ENCODE measurements at regions not wholly inside any gene's neighbourhood (a gene's known extent, or its start where the extent isn't known, plus 50 kb on each side); places are given as distances from the start of the nearest gene placed in this dataset.

- DNase-seq, result no peak
- POLR2A ChIA-PET, result interaction anchor here (0.7 kb wide), 1 partner anchor 42 kb away, joined by 3 read pairs; no protein-coding TSS in a partner anchor
- no peak overlapping the region for H3K27ac ChIP-seq (ENCODE audit: insufficient read depth in 1 of 2, low read depth in 1 of 2, low read length in 2 of 2, poor library complexity in 1 of 2, severe bottlenecking in 2 of 2)
- peaks cover 0 to 11% (median 0%) of the 10 kb centered on the region in 5 experiments for H3K27me3 ChIP-seq (replicated peaks in 2 of 5; ENCODE audit: control insufficient read depth in 4 of 5, insufficient read depth in 5 of 5, low read length in 4 of 5)
- H3K4me1 ChIP-seq (ENCODE audit: control extremely low read depth in 1 of 4, control insufficient read depth in 4 of 4, insufficient read depth in 4 of 4, low read length in 3 of 4), result peaks cover 0 to 3% (median 0%) of the 10 kb centered on the region in 4 experiments
- H3K36me3 ChIP-seq (ENCODE audit: control insufficient read depth in 4 of 4, insufficient read depth in 4 of 4, low read length in 3 of 4), result no peaks in the 10 kb centered on the region
- H3K9me3 ChIP-seq (ENCODE audit: control extremely low read depth in 1 of 5, control insufficient read depth in 4 of 5, insufficient read depth in 2 of 5, low read depth in 1 of 5, low read length in 4 of 5), result peaks cover 0 to 6% (median 0%) of the 10 kb centered on the region in 5 experiments
- CTCF ChIA-PET, result interaction anchor here (1.4 to 1.5 kb wide), 2 partner anchors 91 to 188 kb away, joined by 3 read pairs; no protein-coding TSS in a partner anchor
- 81% methylated on average over 16 of the region's 23 CpGs for WGBS (ENCODE audit: insufficient coverage)
- no peak overlapping the region for H3K4me3 ChIP-seq (ENCODE audit: control insufficient read depth in 1 of 7, extremely low read depth in 1 of 7, insufficient read depth in 4 of 7, low read depth in 2 of 7, low read length in 6 of 7)
These were observed 217.0 kb downstream of the KIF26A start for GRCh38 chr14:104355101-104356019.

- Histone ChIP-seq H3K4me1 (ENCODE audit: control extremely low read depth in 1 of 4, control insufficient read depth in 4 of 4, insufficient read depth in 4 of 4, low read length in 3 of 4) (peaks cover 0 to 3% (median 0%) of the 10 kb centered on the region in 4 experiments), H3K27ac (ENCODE audit: insufficient read depth in 1 of 2, low read depth in 1 of 2, low read length in 2 of 2, poor library complexity in 1 of 2, severe bottlenecking in 2 of 2) (no peak overlapping the region), H3K9me3 (ENCODE audit: control extremely low read depth in 1 of 5, control insufficient read depth in 4 of 5, insufficient read depth in 2 of 5, low read depth in 1 of 5, low read length in 4 of 5) (peaks cover 0 to 6% (median 0%) of the 10 kb centered on the region in 5 experiments), H3K4me3 (ENCODE audit: control insufficient read depth in 1 of 7, extremely low read depth in 1 of 7, insufficient read depth in 4 of 7, low read depth in 2 of 7, low read length in 6 of 7) (no peak overlapping the region), H3K27me3 (replicated peaks in 2 of 5; ENCODE audit: control insufficient read depth in 4 of 5, insufficient read depth in 5 of 5, low read length in 4 of 5) (peaks cover 0 to 11% (median 0%) of the 10 kb centered on the region in 5 experiments), H3K36me3 (ENCODE audit: control insufficient read depth in 4 of 4, insufficient read depth in 4 of 4, low read length in 3 of 4) (no peaks in the 10 kb centered on the region)
- ChIA-PET POLR2A (interaction anchor here (0.7 kb wide), 1 partner anchor 41 kb away, joined by 3 read pairs; no protein-coding TSS in a partner anchor), CTCF (interaction anchor here (1.5 kb wide), 1 partner anchor 92 kb away, joined by 3 read pairs; no protein-coding TSS in a partner anchor)
- WGBS (ENCODE audit: insufficient coverage), result 84% methylated on average over 15 of the region's 16 CpGs
- DNase-seq, result no peak
These were observed 217.8 kb downstream of the KIF26A start for GRCh38 chr14:104356020-104356737.

DNA sequence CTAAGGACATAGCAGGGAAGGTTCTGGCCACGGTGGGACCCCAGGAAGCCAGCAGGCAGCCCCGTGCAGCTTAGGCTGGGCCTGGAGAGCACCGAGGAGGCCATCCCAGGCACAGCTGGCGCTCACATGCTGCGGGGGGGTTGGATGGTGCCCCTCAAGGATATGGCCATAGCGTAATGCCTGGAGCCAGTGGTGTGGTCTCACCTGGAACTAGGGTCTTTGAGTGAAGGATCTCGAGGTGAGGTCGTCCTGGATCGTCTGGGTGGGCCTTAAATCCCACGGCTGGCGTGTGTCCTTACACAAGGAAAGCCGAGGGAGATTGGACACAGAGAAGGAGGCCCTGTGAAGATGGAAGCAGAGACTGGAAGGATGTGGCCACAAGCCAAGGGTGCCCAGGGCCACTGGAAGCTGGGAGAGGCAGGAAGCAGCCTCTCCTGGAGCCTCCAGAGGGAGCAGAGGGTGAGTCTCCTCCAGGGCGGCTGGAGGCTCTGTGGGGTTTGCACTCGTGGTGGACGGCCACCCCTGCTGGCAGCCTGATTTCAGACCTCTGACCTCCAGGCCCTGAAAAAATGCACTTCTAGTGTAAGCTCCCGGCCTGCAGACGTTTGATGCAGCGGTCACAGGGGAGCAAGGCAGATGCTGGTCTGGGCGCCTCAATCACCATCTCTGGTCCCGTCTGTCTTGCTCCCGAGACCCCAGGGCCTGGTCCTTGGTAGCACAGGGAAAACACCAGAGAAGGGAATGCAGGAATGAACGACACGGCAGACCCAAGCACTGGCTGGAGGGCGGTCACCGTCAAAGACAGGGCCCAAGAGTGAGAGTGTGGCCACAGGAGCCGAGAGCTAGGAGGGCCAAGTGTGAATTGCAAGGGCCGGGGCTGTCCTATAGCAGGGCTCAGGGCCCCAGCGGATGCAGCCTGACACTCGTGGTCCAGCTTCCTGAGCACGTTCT, 218.6 kb downstream of the KIF26A start:
- Histone ChIP-seq H3K27ac (ENCODE audit: insufficient read depth in 1 of 2, low read depth in 1 of 2, low read length in 2 of 2, poor library complexity in 1 of 2, severe bottlenecking in 2 of 2) (no peak overlapping the region), H3K27me3 (replicated peaks in 2 of 5; ENCODE audit: control insufficient read depth in 4 of 5, insufficient read depth in 5 of 5, low read length in 4 of 5) (peaks cover 0 to 11% (median 0%) of the 10 kb centered on the region in 5 experiments), H3K36me3 (ENCODE audit: control insufficient read depth in 4 of 4, insufficient read depth in 4 of 4, low read length in 3 of 4) (no peaks in the 10 kb centered on the region), H3K4me1 (ENCODE audit: control extremely low read depth in 1 of 4, control insufficient read depth in 4 of 4, insufficient read depth in 4 of 4, low read length in 3 of 4) (peaks cover 0 to 3% (median 0%) of the 10 kb centered on the region in 4 experiments), H3K9me3 (ENCODE audit: control extremely low read depth in 1 of 5, control insufficient read depth in 4 of 5, insufficient read depth in 2 of 5, low read depth in 1 of 5, low read length in 4 of 5) (peaks cover 0 to 5% (median 0%) of the 10 kb centered on the region in 5 experiments), H3K4me3 (ENCODE audit: control insufficient read depth in 1 of 7, extremely low read depth in 1 of 7, insufficient read depth in 4 of 7, low read depth in 2 of 7, low read length in 6 of 7) (no peak overlapping the region)
- ChIA-PET POLR2A (no interaction called here), CTCF (interaction anchor here (1.2 kb wide), 1 partner anchor 17 kb away, joined by 3 read pairs; no protein-coding TSS in a partner anchor)
- DNase-seq, result no peak
- 95% methylated on average over 27 of the region's 30 CpGs for WGBS (ENCODE audit: insufficient coverage)

DNA sequence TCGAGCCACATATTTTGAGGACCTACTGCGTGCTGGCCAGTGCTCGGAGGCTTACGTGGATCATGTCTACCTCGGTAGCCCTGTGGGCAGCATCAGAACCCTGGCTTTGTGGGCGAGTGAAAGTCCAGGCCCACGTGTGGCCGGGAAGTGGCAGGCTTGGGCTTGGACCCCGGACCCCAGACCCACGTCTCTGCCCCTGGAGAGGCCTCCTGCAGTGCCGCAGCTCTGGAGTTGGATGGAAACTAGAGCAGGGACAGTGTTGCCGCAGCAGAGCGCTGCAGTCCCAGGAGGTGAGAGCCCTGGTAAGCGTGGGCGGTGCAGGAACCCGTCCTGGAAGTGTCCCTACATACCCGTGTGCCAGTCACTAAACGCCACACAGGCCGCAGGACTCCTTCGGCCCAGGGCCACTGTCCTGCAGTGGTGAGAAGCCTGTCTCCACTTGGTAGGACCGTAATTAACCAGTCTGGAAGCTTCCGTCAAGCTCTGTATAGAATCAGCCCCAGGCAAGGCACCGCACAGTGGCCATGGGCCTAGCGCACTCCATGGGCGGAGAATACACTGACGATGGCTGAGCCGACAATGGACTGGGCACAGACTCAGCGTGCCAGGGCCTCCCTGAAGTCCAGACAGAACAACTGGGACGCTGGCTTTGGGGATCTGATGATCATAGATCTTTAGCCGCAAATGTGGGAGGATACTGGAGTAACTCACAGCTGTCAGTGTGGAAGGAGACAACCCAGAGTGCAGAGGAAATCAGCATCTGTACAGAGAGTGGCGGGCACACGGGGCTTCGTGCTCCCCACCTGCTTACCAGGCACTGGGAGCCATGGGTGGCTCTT, 219.5 kb downstream of the KIF26A start:
- 96% methylated on average over 30 of the region's 33 CpGs for WGBS (ENCODE audit: insufficient coverage)
- peaks cover 0 to 3% (median 0%) of the 10 kb centered on the region in 4 experiments for H3K4me1 ChIP-seq (ENCODE audit: control extremely low read depth in 1 of 4, control insufficient read depth in 4 of 4, insufficient read depth in 4 of 4, low read length in 3 of 4)
- ChIA-PET POLR2A (no interaction called here), CTCF (interaction anchor here (1.2 kb wide), 1 partner anchor 16 kb away, joined by 3 read pairs; no protein-coding TSS in a partner anchor)
- peaks cover 0 to 9% (median 0%) of the 10 kb centered on the region in 5 experiments for H3K27me3 ChIP-seq (replicated peaks in 2 of 5; ENCODE audit: control insufficient read depth in 4 of 5, insufficient read depth in 5 of 5, low read length in 4 of 5)
- H3K9me3 ChIP-seq (ENCODE audit: control extremely low read depth in 1 of 5, control insufficient read depth in 4 of 5, insufficient read depth in 2 of 5, low read depth in 1 of 5, low read length in 4 of 5), result no peaks in the 10 kb centered on the region
- no peaks in the 10 kb centered on the region for H3K36me3 ChIP-seq (ENCODE audit: control insufficient read depth in 4 of 4, insufficient read depth in 4 of 4, low read length in 3 of 4)
- no peak for DNase-seq
- H3K4me3 ChIP-seq (ENCODE audit: control insufficient read depth in 1 of 7, extremely low read depth in 1 of 7, insufficient read depth in 4 of 7, low read depth in 2 of 7, low read length in 6 of 7), result no peak overlapping the region
- no peak overlapping the region for H3K27ac ChIP-seq (ENCODE audit: insufficient read depth in 1 of 2, low read depth in 1 of 2, low read length in 2 of 2, poor library complexity in 1 of 2, severe bottlenecking in 2 of 2)

DNA sequence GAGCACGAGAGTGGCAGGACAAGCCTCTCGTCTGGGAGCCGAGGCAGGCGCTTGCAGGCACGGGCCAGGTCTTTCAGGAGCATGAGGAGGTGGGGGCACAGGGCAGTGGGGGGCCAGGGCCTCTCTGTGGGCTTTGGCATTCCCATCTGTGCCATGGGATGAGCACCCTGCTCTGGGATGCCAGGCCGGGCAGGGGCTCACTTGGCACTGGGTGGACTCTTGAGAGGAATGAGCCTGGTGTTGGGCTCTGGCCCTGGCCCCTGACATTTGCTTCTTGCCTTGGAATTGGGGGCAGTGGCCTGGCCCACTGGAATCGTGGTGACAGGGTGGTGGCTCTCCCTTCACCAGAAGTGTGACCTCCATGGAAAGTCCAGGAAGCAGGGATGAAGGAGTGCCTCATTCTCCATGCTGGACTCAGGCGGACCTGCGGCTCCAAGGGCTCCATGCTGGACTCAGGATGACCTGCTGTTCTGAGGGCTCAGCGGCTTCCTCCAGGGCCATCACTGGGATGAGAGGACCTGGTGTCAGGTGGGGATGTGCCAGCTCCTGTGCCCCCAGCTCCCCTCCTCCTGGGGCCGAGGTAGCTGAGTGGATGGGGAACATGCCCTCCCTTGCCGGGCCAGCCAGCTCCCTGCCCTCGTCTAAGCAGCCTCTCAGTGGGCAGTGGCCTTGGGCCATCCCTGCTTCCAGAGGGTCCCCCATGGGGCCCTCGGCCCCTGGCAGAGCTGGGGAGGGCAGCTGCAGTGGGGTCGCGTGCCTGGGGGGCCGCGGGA, 220.3 kb downstream of the KIF26A start:
- ChIA-PET CTCF (no interaction called here), POLR2A (no interaction called here)
- H3K27me3 ChIP-seq (replicated peaks in 2 of 5; ENCODE audit: control insufficient read depth in 4 of 5, insufficient read depth in 5 of 5, low read length in 4 of 5), result peaks cover 0 to 5% (median 0%) of the 10 kb centered on the region in 5 experiments
- no peaks in the 10 kb centered on the region for H3K36me3 ChIP-seq (ENCODE audit: control insufficient read depth in 4 of 4, insufficient read depth in 4 of 4, low read length in 3 of 4)
- H3K4me3 ChIP-seq (ENCODE audit: control insufficient read depth in 1 of 7, extremely low read depth in 1 of 7, insufficient read depth in 4 of 7, low read depth in 2 of 7, low read length in 6 of 7), result no peak overlapping the region
- no peak overlapping the region for H3K27ac ChIP-seq (ENCODE audit: insufficient read depth in 1 of 2, low read depth in 1 of 2, low read length in 2 of 2, poor library complexity in 1 of 2, severe bottlenecking in 2 of 2)
- 96% methylated on average over 17 of the region's 18 CpGs for WGBS (ENCODE audit: insufficient coverage)
- peaks cover 0 to 3% (median 0%) of the 10 kb centered on the region in 4 experiments for H3K4me1 ChIP-seq (ENCODE audit: control extremely low read depth in 1 of 4, control insufficient read depth in 4 of 4, insufficient read depth in 4 of 4, low read length in 3 of 4)
- no peaks in the 10 kb centered on the region for H3K9me3 ChIP-seq (ENCODE audit: control extremely low read depth in 1 of 5, control insufficient read depth in 4 of 5, insufficient read depth in 2 of 5, low read depth in 1 of 5, low read length in 4 of 5)
- no peak for DNase-seq
